ENCODE measurements at regions not wholly inside any gene's neighbourhood (a gene's known extent, or its start where the extent isn't known, plus 50 kb on each side); places are given as distances from the start of the nearest gene placed in this dataset.

DNA sequence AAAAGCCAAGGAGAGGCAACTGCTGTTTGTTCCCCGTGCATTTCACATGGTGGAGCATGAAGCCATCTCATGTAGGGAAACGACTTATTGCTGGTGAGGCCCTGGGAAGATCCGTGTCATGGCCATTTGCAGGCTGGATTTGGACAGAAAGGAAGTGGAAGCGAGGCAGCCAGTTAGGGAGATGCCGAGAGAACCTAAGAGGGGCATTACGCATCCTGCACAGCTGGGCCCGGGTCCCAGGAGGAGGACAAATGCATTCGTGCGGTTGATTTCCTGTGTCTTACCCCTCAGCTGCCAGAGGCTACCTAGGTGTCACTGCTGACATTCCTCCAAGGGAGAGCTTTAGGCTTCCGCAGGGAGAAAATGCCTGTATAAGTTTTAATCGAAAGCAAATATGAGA, 316.2 kb upstream of the CDYL start:
- no peak for TF ChIP-seq CTCF (IDR thresholded peaks at IDR 0.05)
- TF ChIP-seq POLR2A (IDR thresholded peaks at IDR 0.05): no peak

Measured in adrenal gland (tissue), 5 donors.